NB4 (cell line): ENCODE measurements at regions not wholly inside any gene's neighbourhood (a gene's known extent, or its start where the extent isn't known, plus 50 kb on each side); places are given as distances from the start of the nearest gene placed in this dataset.

ENCODE experiments used
- DNase-seq: peaks from one replicate; pipeline ENCODE4 v3.0.0; 2010; ENCODE audit warnings: low read depth
- H3K4me3 ChIP-seq: one replicate; pipeline ENCODE4 v1.5.1; 2011; ENCODE audit warnings: mild to moderate bottlenecking, low read depth, low read length, moderate library complexity
- CTCF ChIP-seq: IDR thresholded peaks from one replicate; pipeline ENCODE4 v1.5.1; 2012; ENCODE audit warnings: low read depth, low read length
- MYC ChIP-seq: IDR thresholded peaks from 2 replicates; pipeline ENCODE4 v1.6.1; 2011; ENCODE audit warnings: low read depth, low read length
- POLR2A ChIP-seq: IDR thresholded peaks from 2 replicates; pipeline ENCODE4 v1.6.1; 2011; ENCODE audit warnings: mild to moderate bottlenecking; ENCODE audit not compliant: insufficient read length; ENCODE audit errors: extremely low read depth
- TF ChIP-seq, protein P1 (sequence below): IDR thresholded peaks from 2 replicates; pipeline ENCODE4 v1.6.1; 2011; ENCODE audit warnings: low read depth, low read length

DNA sequence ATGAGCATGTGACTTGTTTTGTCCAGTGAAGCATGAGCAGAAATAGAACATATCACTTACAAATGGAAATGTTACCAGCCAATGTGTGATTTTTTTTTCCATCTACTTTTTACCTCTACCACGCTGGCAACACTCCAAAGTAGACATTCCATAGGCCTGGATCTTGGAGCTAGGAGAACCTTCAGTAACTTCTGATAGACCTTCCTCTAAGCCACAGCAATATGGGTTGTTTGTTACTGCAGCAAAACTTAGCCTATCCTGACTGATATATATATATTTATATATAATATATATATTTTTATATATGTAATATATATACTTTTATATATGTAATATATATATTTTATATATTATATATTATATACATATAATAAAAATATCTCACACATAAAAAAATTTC lies 284.4 kb upstream of the XYLT1 start:
- DNase-seq: no peak
- no peak overlapping the region for H3K4me3 ChIP-seq
- no peak for TF ChIP-seq MYC

DNA sequence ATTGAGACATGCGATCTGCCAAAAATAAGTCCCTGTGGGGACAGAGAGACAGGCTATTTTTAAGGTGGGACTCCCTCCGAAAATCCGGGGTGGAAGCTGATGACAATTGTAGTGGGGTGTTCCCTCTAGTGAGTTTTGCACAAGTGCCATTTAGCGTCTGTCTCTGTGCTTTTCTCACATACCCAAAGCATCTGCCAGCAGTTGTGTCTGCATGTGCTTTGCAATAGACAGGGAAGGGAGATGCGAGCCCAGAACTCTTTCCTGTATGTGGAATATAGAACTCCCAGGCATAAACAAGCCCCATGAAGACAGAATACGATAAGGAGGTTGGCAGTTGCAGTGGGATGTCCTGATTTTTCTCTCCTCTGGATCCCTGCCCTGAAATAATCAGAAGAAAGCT lies 282.7 kb upstream of the XYLT1 start:
- H3K4me3 ChIP-seq: no peak overlapping the region
- no peak for DNase-seq
- TF ChIP-seq POLR2A (no peak), MYC (no peak), CTCF (no peak)
- TF ChIP-seq, protein P1, sequence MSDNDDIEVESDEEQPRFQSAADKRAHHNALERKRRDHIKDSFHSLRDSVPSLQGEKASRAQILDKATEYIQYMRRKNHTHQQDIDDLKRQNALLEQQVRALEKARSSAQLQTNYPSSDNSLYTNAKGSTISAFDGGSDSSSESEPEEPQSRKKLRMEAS: no peak

DNA sequence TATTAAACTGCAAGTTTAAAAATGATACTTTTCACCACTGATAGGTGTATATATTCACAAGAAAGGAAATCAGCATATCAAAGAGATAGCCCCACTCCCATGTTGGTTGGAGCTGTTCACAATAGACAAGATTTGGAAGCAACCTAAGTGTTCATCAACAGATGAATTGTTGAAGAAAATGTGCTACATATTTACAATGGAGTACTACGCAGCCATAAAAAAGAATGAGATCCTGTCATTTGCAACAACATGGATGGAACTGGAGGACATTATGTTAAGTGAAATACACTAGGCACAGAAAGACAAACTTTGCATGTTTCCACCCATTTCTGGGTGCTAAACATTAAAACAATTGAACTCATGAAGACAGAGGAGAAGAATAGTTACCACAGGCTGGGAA lies 278.9 kb upstream of the XYLT1 start:
- no peak for TF ChIP-seq CTCF
- TF ChIP-seq MYC: no peak
- TF ChIP-seq, protein P1: no peak
- TF ChIP-seq POLR2A: no peak
- no peak for DNase-seq
- no peak overlapping the region for H3K4me3 ChIP-seq

- DNase-seq: no peak
- no peak overlapping the region for H3K4me3 ChIP-seq
- TF ChIP-seq CTCF (no peak), MYC (no peak), POLR2A (no peak)
- TF ChIP-seq, protein P1: no peak
These were observed 277.4 kb upstream of the XYLT1 start for GRCh38 chr16:17748044-17748719.

DNA sequence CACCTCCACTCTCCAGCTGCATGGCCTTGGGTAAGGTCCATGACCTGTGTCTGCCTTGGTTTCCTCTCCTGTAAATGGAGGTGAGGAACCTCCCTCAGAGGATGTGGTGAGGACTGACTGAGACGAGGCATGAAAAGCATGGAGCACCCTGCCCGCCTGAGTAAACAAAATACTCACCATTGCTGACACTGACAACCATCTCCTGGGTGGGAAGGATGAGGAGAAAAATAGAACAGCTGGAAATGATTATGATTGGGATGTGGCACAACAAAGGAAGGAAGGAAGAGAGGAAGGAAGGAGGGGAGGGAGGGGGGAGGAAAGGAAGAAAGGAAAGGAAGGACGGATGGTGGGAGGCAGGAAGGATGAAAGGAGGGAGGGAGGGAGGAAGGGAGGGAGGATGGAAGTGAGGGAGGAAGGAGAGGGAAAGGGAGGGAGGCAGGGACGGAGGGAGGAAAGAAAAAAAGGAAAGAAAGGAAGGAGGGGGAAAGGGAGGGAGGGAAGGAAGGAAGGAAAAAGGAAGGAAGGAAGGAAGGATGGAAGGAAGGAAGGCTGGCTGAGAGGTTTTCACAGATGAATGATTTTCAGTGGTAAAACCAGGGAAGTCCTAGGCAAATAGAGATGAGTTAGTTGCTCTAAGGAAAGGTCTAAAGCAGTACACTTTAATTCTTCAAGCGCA lies 276.5 kb upstream of the XYLT1 start:
- TF ChIP-seq MYC (no peak), CTCF (no peak), POLR2A (no peak)
- TF ChIP-seq, protein P1: no peak
- no peak for DNase-seq
- no peak overlapping the region for H3K4me3 ChIP-seq

GRCh38 chr16:17744921-17745572 lies 274.3 kb upstream of the XYLT1 start:
- DNase-seq: no peak

More at GRCh38 chr16:17744921-17745572, 274.3 kb upstream of the XYLT1 start:
- no peak overlapping the region for H3K4me3 ChIP-seq
- TF ChIP-seq MYC (no peak), CTCF (no peak), POLR2A (no peak)
- TF ChIP-seq, protein P1: no peak
